HepG2 (cell line): ENCODE measurements at regions not wholly inside any gene's neighbourhood (a gene's known extent, or its start where the extent isn't known, plus 50 kb on each side); places are given as distances from the start of the nearest gene placed in this dataset.
A peak's percentile ranks its signal among the peaks of the same experiment; 100 is the strongest.

Source experiments
- ATAC-seq: fragments of 200-7000 bp; cut with Tn5 transposase; 3 replicates; pipeline ENCODE4 v1.9.1; 2020; ENCODE audit warnings: mild to moderate bottlenecking, moderate library complexity
- BruUV-seq: library from RNA; stranded (reverse); fragments of 400-500 nt; replicated peaks from 2 replicates; lab custom pipeline; 2021; lab: Mats Ljungman, UMichigan
- CTCF ChIA-PET: fragments of 300-600 bp; formaldehyde crosslinking; extraction: SDS; loops from one replicate; lab custom pipeline; 2021; ENCODE audit warnings: low total read pairs, inconsistent platforms, low intra/inter-chr PET ratio; lab: Yijun Ruan, JAX
- POLR2A ChIA-PET: fragments of 350-600 bp; sonication (Branson Sonifier 250); formaldehyde crosslinking; loops from one replicate; lab custom pipeline; 2020; ENCODE audit warnings: antibody characterized with exemption, inconsistent platforms; lab: Yijun Ruan, JAX
- DNase-seq: peaks from one replicate; pipeline ENCODE4 v3.0.0-alpha.2; 2015; ENCODE audit warnings: low spot score
- FAIRE-seq: peaks from 3 replicates; lab custom pipeline; 2011; peaks lifted over from hg19 to GRCh38; lab: Jason Lieb, UNC
- H2AFZ ChIP-seq: one replicate; pipeline ENCODE4 v1.6.1; 2011; ENCODE audit warnings: low read length, inconsistent platforms
- H3K27ac ChIP-seq: fragments of 300-600 bp; 3 replicates; pipeline ENCODE4 v1.8.0; 2011; ENCODE audit warnings: mixed run types, mild to moderate bottlenecking, mixed read lengths, low read length, inconsistent platforms; ENCODE audit not compliant: insufficient read depth; ENCODE audit errors: extremely low read length
- H3K27me3 ChIP-seq, 2 experiments: fragments of 200-600 bp in 1 of 2; 2 replicates in 1 of 2; 3 replicates in 1 of 2; pipeline versions ENCODE4 v1.6.0 to v1.8.0; 2011; ENCODE audit warnings: low read length in 2 of 2, mild to moderate bottlenecking in 2 of 2, moderate library complexity in 2 of 2, inconsistent platforms in 1 of 2; ENCODE audit not compliant: insufficient read depth in 2 of 2, control insufficient read depth in 1 of 2
- H3K36me3 ChIP-seq, 2 experiments: fragments of 200-600 bp in 1 of 2; replicated peaks in 1 of 2; 2 replicates in 1 of 2; 3 replicates in 1 of 2; pipeline versions ENCODE4 v1.5.1 to v1.8.0; 2011; ENCODE audit warnings: low read length in 2 of 2, inconsistent platforms in 1 of 2; ENCODE audit not compliant: insufficient read depth in 2 of 2, control insufficient read depth in 1 of 2
- H3K4me1 ChIP-seq: 2 replicates; pipeline ENCODE4 v1.5.1; 2012; ENCODE audit warnings: low read length, inconsistent platforms; ENCODE audit not compliant: insufficient read depth
- H3K4me2 ChIP-seq: 2 replicates; pipeline ENCODE4 v1.6.0; 2011; ENCODE audit warnings: low read depth, low read length, inconsistent platforms
- H3K4me3 ChIP-seq, 3 experiments: fragments of 200-600 bp in 1 of 3; sonication (generic), shearing (Covaris generic) in 1 of 3; replicated peaks in 1 of 3; 2 replicates each; pipeline ENCODE4 v1.5.1; 2011 to 2016; ENCODE audit warnings: low read length in 3 of 3, inconsistent platforms in 2 of 3, low read depth in 2 of 3, mild to moderate bottlenecking in 2 of 3, control low read depth in 1 of 3, mixed read lengths in 1 of 3; ENCODE audit not compliant: insufficient read depth in 1 of 3
- H3K79me2 ChIP-seq: one replicate; pipeline ENCODE4 v1.6.1; 2011; ENCODE audit warnings: low read length, inconsistent platforms; ENCODE audit not compliant: insufficient read depth
- H3K9ac ChIP-seq: 2 replicates; pipeline ENCODE4 v1.6.0; 2011; ENCODE audit warnings: mild to moderate bottlenecking, low read depth, low read length, inconsistent platforms; ENCODE audit not compliant: insufficient read depth
- H3K9me3 ChIP-seq: 2 replicates; pipeline ENCODE4 v1.5.1; 2012; ENCODE audit warnings: mild to moderate bottlenecking, low read length
- H4K20me1 ChIP-seq: 2 replicates; pipeline ENCODE4 v1.6.0; 2011; ENCODE audit warnings: inconsistent platforms, mild to moderate bottlenecking, low read length, moderate library complexity; ENCODE audit not compliant: insufficient read depth
- KAT2B ChIP-seq: fragments of 150-350 bp; IDR thresholded peaks from 2 replicates; pipeline ENCODE4 v1.6.1; 2014; ENCODE audit warnings: low read depth, low read length, borderline replicate concordance
- KMT2A ChIP-seq: sonication (generic); formaldehyde crosslinking; IDR thresholded peaks from 2 replicates; pipeline ENCODE4 v1.4.0; 2020; ENCODE audit warnings: missing genetic modification reagents
- ZNF18 ChIP-seq: sonication (generic); formaldehyde crosslinking; IDR thresholded peaks from 2 replicates; pipeline ENCODE4 v1.8.0; 2022; ENCODE audit warnings: mild to moderate bottlenecking, missing genetic modification reagents; ENCODE audit not compliant: insufficient replicate concordance
- ZNF281 ChIP-seq: sonication (generic); formaldehyde crosslinking; IDR thresholded peaks from 2 replicates; pipeline ENCODE4 v1.4.0; 2020; ENCODE audit warnings: missing genetic modification reagents, borderline replicate concordance
- ZNF441 ChIP-seq: sonication (generic); formaldehyde crosslinking; IDR thresholded peaks from 2 replicates; pipeline ENCODE4 v1.7.0; 2021; ENCODE audit warnings: missing genetic modification reagents, borderline replicate concordance
- ZNF530 ChIP-seq: sonication (generic); formaldehyde crosslinking; IDR thresholded peaks from 2 replicates; pipeline ENCODE4 v1.5.0; 2020; ENCODE audit warnings: low read depth, mild to moderate bottlenecking, missing genetic modification reagents
- ZNF597 ChIP-seq: sonication (generic); formaldehyde crosslinking; IDR thresholded peaks from 2 replicates; pipeline ENCODE4 v1.5.0; 2020; ENCODE audit warnings: missing genetic modification reagents
- WGBS: methylation state at CpG from one replicate; pipeline ENCODE4 v1.1.6; 2017; ENCODE audit warnings: low lambda C conversion rate; 5-methylcytosine and 5-hydroxymethylcytosine counted together
- in situ Hi-C: cut with HindIII; loops from 2 replicates; pipeline ENCODE4 v1.10.0; 2017; ENCODE audit warnings: low pct_unique_long_range_greater_than_20kb; ENCODE audit not compliant: extremely low pct_ligation_motif_present
- intact Hi-C: fragments of 100-400 bp; cut with micrococcal nuclease; formaldehyde crosslinking; loops from one replicate; pipeline ENCODE4 v1.10.0; 2022; ENCODE audit not compliant: unreplicated experiment
- TF ChIP-seq, protein P1 (sequence below): sonication (generic); formaldehyde crosslinking; conservative IDR thresholded peaks from 2 replicates; pipeline ENCODE4 v1.8.0; 2022; ENCODE audit warnings: low read depth, missing genetic modification reagents
- TF ChIP-seq, protein P2 (sequence below): sonication (generic); formaldehyde crosslinking; IDR thresholded peaks from 2 replicates; pipeline ENCODE4 v1.4.0; 2020; ENCODE audit warnings: low read depth, mild to moderate bottlenecking, missing genetic modification reagents
- TF ChIP-seq, protein P3 (sequence below): sonication (generic); formaldehyde crosslinking; IDR thresholded peaks from 2 replicates; pipeline ENCODE4 v1.4.0; 2020; ENCODE audit warnings: missing genetic modification reagents

DNA sequence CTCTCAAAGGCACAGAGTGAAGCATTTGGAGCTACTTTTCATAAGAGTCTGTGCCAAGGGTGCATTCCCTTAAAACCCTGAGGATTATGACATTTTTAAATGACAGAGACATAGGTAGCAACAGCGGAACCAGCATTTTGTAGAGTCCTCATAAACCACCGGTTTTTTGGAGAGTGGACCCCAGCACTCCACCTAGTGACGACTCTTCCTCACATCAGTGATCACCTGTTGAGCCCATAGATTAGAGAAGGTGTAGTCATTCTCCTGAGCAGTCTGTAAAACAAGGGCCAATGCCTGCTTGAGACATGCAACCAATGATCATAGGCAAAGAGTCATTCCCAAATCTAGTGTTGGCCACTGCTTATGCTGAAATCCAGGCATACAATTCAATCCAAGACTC is 399.1 kb downstream of the GXYLT1 start:
- 4% methylated on average over 3 of the region's 3 CpGs for WGBS
- 0 out of 3 replicates have a peak, but pooled peaks have one; percentile 28 for ATAC-seq
- no TSS peak for BruUV-seq
- intact Hi-C loops: no loop called here
- no peaks in the 10 kb centered on the region for H4K20me1 ChIP-seq
- in situ Hi-C loops: no loop called here
- no peak overlapping the region for H3K9ac ChIP-seq
- no peaks in the 10 kb centered on the region for H3K9me3 ChIP-seq
- ChIA-PET CTCF (no interaction called here), POLR2A (no interaction called here)
- H3K36me3 ChIP-seq: no peaks in the 10 kb centered on the region
- H3K4me2 ChIP-seq: no peak overlapping the region
- H3K79me2 ChIP-seq: no peaks in the 10 kb centered on the region
- no peak overlapping the region for H3K27ac ChIP-seq
- no peak overlapping the region for H3K4me3 ChIP-seq
- no peak overlapping the region for H2AFZ ChIP-seq
- no peak for DNase-seq
- no peaks in the 10 kb centered on the region for H3K27me3 ChIP-seq
- H3K4me1 ChIP-seq: no peaks in the 10 kb centered on the region
- no peak for FAIRE-seq
- TF ChIP-seq ZNF597 (CRISPR knock-in tag) (no peak), KMT2A (CRISPR knock-in tag) (no peak), ZNF18 (no peak), KAT2B (no peak), ZNF530 (CRISPR knock-in tag) (no peak), ZNF281 (CRISPR knock-in tag) (no peak), ZNF441 (no peak)
- TF ChIP-seq, protein P1, sequence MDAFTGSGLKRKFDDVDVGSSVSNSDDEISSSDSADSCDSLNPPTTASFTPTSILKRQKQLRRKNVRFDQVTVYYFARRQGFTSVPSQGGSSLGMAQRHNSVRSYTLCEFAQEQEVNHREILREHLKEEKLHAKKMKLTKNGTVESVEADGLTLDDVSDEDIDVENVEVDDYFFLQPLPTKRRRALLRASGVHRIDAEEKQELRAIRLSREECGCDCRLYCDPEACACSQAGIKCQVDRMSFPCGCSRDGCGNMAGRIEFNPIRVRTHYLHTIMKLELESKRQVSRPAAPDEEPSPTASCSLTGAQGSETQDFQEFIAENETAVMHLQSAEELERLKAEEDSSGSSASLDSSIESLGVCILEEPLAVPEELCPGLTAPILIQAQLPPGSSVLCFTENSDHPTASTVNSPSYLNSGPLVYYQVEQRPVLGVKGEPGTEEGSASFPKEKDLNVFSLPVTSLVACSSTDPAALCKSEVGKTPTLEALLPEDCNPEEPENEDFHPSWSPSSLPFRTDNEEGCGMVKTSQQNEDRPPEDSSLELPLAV (CRISPR knock-in tag): no peak
- TF ChIP-seq, protein P2, sequence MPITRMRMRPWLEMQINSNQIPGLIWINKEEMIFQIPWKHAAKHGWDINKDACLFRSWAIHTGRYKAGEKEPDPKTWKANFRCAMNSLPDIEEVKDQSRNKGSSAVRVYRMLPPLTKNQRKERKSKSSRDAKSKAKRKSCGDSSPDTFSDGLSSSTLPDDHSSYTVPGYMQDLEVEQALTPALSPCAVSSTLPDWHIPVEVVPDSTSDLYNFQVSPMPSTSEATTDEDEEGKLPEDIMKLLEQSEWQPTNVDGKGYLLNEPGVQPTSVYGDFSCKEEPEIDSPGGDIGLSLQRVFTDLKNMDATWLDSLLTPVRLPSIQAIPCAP: no peak
- TF ChIP-seq, protein P3, sequence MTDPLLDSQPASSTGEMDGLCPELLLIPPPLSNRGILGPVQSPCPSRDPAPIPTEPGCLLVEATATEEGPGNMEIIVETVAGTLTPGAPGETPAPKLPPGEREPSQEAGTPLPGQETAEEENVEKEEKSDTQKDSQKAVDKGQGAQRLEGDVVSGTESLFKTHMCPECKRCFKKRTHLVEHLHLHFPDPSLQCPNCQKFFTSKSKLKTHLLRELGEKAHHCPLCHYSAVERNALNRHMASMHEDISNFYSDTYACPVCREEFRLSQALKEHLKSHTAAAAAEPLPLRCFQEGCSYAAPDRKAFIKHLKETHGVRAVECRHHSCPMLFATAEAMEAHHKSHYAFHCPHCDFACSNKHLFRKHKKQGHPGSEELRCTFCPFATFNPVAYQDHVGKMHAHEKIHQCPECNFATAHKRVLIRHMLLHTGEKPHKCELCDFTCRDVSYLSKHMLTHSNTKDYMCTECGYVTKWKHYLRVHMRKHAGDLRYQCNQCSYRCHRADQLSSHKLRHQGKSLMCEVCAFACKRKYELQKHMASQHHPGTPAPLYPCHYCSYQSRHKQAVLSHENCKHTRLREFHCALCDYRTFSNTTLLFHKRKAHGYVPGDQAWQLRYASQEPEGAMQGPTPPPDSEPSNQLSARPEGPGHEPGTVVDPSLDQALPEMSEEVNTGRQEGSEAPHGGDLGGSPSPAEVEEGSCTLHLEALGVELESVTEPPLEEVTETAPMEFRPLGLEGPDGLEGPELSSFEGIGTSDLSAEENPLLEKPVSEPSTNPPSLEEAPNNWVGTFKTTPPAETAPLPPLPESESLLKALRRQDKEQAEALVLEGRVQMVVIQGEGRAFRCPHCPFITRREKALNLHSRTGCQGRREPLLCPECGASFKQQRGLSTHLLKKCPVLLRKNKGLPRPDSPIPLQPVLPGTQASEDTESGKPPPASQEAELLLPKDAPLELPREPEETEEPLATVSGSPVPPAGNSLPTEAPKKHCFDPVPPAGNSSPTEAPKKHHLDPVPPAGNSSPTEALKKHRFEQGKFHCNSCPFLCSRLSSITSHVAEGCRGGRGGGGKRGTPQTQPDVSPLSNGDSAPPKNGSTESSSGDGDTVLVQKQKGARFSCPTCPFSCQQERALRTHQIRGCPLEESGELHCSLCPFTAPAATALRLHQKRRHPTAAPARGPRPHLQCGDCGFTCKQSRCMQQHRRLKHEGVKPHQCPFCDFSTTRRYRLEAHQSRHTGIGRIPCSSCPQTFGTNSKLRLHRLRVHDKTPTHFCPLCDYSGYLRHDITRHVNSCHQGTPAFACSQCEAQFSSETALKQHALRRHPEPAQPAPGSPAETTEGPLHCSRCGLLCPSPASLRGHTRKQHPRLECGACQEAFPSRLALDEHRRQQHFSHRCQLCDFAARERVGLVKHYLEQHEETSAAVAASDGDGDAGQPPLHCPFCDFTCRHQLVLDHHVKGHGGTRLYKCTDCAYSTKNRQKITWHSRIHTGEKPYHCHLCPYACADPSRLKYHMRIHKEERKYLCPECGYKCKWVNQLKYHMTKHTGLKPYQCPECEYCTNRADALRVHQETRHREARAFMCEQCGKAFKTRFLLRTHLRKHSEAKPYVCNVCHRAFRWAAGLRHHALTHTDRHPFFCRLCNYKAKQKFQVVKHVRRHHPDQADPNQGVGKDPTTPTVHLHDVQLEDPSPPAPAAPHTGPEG (CRISPR knock-in tag): no peak
